Fibroblast of skin of right biceps (primary cell): ENCODE measurements at regions not wholly inside any gene's neighbourhood (a gene's known extent, or its start where the extent isn't known, plus 50 kb on each side); places are given as distances from the start of the nearest gene placed in this dataset.

Source experiments
- DNase-seq: peaks from one replicate; pipeline ENCODE4 v3.0.0-alpha.2; 2013

DNA sequence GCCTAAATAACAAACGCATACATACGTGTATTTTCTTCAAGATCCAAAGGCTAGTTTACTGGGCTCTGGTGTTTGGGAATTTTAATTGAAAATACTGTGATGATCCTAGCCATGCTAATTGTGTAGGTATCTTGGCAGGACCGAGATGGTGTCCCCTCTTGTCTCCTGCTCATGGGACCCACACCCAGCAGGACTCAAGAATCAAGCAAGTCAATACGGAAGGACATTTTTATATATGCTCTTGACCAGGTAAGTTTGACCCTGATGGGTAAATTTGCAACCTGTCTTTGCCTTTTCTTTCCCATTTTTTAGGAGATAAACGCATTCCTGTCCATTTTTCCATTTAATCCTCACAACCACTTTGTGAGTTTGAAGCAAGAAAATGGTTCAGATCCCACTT lies 111.8 kb upstream of the MYCN start:
- DNase-seq: no peak

- no peak for DNase-seq
Observed at GRCh38 chr2:15829091-15829801, 111.1 kb upstream of the MYCN start.

GRCh38 chr2:15829985-15830384 lies 110.4 kb upstream of the MYCN start:
- DNase-seq: no peak

GRCh38 chr2:15830937-15831549 lies 109.3 kb upstream of the MYCN start:
- DNase-seq: no peak

DNA sequence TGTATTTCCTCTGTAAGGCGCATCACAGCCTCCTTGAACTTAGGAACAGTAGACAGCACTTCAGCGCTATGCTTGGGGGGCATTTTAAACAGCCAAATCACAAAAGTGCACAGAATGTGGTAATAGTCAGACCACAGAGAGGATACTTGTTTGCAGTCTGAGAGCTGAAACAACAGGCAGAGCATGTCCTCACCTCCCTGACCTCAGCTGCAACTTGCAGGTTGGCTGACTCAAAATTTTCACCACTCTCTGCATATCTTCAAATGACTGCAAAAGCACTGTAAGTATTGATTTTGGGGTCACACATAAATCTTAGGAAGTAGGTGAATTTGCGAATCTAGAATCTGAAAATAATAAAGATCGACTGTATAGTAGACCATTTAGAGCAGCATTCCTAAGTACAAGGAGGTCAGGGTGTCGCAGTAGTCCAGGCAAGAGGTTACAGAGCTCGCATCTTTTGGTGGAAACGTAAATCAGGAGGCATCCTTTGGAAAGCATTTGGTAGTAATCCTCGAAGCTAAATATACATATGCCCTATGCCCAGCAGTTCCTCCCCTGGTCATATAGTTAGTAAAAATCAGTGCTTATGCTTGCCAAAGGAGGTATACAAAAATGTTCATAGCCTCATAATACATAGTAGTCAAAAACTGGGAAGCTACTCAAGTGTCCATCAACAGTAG lies 108.2 kb upstream of the MYCN start:
- DNase-seq: no peak

DNA sequence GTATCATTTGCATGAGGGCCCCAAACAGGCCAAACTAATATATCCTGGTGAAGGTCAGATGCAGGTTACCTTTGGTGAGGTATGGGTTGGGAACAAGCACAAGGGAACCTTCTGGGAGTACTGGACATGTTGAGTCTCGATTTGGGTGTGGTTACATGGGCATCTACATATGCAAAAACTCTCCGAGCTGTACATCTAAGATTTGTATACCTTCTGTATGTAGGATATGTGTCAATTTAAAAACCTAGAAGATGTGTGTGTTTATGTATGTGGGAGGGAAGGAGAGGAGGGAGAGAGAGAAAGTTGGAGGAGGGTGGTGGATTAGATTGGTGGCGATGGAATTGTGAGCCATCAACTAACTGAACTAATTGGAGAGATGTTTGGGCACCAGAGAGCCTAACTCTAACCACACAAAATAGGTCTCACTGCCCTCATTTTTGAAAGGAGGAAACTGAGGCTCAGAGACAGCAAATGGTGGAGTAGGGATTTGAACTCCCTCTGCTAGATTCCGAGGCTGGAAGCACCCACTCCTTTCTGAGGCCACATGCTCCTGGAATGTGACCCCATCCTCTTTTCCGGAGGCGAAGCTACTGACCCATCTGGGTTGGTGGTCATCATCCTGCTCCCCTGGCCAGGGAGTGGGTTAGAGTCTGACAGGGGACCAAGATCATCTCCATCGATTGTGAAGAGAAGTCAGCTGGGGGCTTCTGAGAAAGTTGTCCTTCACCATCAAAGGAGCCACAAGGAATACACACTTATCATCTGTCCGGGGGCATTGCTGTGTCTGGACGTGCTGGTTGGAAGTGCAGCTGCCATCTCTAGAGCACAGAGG lies 107.3 kb upstream of the MYCN start:
- no peak for DNase-seq

DNA sequence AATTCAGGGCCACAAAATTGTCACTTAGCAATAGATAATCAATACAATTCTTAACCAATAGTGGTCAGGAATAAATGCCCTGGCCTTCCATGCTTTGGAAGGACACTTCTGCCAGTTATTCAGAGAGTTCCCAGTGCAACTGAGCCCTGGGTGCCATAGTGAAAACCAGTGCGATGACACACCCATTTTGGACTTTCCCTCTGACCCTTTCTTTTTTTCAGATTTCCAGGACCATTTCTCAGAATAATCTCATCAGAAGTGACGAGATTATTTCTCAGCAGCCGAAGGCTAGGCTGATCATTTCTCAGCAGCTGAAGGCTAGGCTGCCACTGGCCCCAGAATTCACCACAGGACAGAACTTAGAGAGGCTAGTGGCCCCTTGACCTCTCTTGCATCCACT lies 106.6 kb upstream of the MYCN start:
- no peak for DNase-seq

- no peak for DNase-seq
Observed at GRCh38 chr2:15834381-15835031, 105.8 kb upstream of the MYCN start.

DNA sequence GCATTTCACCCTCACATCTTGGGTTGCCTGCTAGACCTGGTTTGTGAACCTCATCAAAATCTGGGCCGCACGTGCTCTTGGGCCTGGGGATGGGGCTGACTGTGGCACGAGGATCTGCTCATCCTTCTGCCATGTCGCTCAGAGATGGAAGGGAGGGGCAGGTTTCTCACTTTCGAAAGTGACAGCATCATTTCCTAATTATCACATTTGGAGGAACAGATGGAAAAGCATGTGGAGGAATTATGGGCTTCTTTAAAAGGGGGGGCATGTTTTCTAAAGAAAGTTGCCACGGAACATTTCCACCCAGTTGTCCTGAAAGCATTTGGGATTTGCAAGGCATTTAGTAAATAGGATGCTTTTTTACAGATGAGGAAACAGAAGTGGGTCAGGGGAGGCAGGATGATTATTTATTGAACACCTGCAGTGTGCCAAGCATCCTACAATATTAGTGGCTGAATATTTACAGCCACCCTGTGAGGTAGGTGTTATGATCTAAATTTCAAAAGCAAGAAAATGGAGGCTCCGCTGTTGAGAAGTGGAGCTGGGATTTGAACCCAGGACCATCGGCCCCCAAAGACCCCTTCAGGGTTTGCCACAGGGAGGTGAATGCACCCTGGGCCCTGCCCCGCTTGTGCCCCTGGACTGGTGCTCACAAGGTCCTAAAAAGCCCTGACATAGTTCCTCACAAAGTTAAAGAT lies 104.2 kb upstream of the MYCN start:
- no peak for DNase-seq

- no peak for DNase-seq
Observed at GRCh38 chr2:15836689-15837610, 103.4 kb upstream of the MYCN start.

DNA sequence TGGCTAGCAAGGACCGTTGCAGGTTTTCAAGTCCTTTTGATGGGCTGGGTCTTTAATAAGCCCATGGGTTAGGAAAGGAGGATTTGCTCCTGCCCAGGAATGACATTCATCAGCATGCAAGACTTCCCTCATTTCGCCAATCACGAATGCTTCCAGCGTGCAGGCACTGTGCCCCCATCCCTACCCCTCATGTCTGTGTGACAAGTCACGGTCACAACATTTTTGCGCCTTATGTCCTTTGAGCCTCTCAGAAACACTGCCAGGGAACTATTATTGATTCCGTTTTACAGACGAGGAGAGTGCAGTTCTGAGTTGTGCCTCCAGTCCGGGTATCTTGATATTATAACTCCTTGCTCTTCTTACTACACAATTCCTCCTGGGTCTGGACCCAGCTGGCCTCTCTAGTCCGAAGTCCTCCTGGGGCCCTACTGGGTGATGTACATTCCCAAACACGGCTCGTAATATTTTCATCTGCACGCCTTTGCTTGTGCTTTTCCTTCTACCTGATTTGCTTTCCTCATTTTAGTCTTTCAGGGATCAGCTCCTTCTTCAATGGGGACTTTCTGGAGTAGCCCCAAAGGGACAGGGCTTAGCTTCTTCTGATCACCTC lies 101.8 kb upstream of the MYCN start:
- DNase-seq: no peak

DNA sequence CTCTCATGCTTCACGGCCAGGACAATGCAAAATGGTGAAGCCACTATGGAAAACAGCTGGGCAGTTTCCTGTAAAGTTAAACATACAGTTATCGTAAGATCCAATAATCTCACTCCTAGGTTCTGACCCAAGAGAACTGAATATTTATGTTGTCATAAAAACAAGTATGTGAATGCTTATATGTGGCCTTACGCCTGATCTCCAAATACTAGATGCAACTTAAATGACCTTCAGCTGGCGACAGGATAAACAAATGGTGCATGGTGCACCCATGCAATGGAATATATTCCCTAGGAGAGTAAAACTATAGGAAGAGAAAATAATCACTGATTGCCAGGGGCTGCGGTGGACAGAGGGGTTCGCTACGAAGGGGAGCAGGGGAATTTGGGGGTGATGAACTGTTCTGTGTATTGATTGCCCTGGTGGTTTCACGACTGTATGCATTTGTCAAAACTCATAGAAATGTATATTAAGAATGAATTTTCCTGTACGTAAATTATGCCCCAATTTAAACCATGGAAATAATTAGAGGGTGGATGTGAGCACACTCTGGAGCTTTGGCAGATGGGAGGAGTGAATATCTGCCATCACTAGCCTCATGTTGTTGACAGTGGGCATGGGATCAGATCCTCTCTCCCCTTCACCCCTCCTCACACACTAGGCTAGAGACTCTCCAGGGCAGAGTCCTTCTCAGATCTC lies 100.8 kb upstream of the MYCN start:
- DNase-seq: no peak

- DNase-seq: no peak
Observed at GRCh38 chr2:15840148-15840547, 100.2 kb upstream of the MYCN start.

DNA sequence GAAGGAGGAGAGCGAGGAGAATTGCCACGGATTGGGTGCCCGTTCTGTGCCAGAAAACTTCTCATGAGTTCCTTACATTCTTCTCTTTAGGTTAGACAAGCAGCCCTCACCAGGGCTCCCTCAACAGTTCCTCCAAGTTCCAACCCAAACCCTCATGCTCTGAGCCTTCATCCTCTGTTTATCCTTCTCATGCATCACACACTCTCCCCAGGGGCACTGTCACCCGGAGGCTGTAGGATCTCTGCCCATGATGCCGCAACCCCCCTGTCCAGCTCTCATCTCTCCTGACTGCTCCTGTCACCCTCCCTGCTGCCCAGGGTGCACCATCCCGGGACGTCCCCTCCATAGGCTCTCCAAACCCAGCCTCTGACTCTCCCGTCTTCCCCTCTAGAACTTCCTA lies 99.4 kb upstream of the MYCN start:
- no peak for DNase-seq

GRCh38 chr2:15841776-15842560 lies 98.4 kb upstream of the MYCN start:
- no peak for DNase-seq

- no peak for DNase-seq
Observed at GRCh38 chr2:15842758-15843666, 97.3 kb upstream of the MYCN start.

GRCh38 chr2:15844211-15844801 lies 96.0 kb upstream of the MYCN start:
- DNase-seq: no peak

- no peak for DNase-seq
Observed at GRCh38 chr2:15845294-15845693, 95.1 kb upstream of the MYCN start.
